SU-DHL-6 (cell line): ENCODE measurements at regions not wholly inside any gene's neighbourhood (a gene's known extent, or its start where the extent isn't known, plus 50 kb on each side); places are given as distances from the start of the nearest gene placed in this dataset.

Experiments
- H2AFZ ChIP-seq: fragments of 200-600 bp; sonication (generic); 2 replicates; pipeline ENCODE4 v1.6.1; 2014; ENCODE audit warnings: low read depth, mild to moderate bottlenecking, moderate library complexity, mixed read lengths, antibody characterized with exemption, low read length; ENCODE audit not compliant: severe bottlenecking
- H3F3A ChIP-seq: fragments of 200-600 bp; shearing (Covaris generic); 2 replicates; pipeline ENCODE4 v1.6.0; 2016; ENCODE audit warnings: antibody characterized with exemption, mild to moderate bottlenecking; ENCODE audit not compliant: insufficient read depth
- H3K27ac ChIP-seq: fragments of 200-600 bp; sonication (generic); 2 replicates; pipeline ENCODE4 v1.5.1; 2016; ENCODE audit warnings: low read depth, mild to moderate bottlenecking, low read length, moderate library complexity, mixed read lengths
- H3K27me3 ChIP-seq: fragments of 200-600 bp; sonication (generic), shearing (Covaris generic); 2 replicates; pipeline ENCODE4 v1.6.0; 2014; ENCODE audit warnings: mild to moderate bottlenecking, low read length
- H3K36me3 ChIP-seq: fragments of 200-600 bp; sonication (generic); 2 replicates; pipeline ENCODE4 v1.6.1; 2014; ENCODE audit warnings: mild to moderate bottlenecking, low read length, mixed read lengths
- H3K4me2 ChIP-seq: fragments of 300-600, 200-600 bp; shearing (Covaris generic), sonication (generic); 2 replicates; pipeline ENCODE4 v1.6.0; 2014; ENCODE audit warnings: low read length, low read depth, mild to moderate bottlenecking; ENCODE audit not compliant: poor library complexity, severe bottlenecking
- H3K4me3 ChIP-seq: fragments of 200-600 bp; sonication (generic); 2 replicates; pipeline ENCODE4 v1.5.1; 2014; ENCODE audit warnings: antibody characterized with exemption, low read length, mild to moderate bottlenecking, mixed read lengths; ENCODE audit not compliant: insufficient read depth, poor library complexity, severe bottlenecking
- H3K79me2 ChIP-seq: fragments of 200-600 bp; sonication (generic); 2 replicates; pipeline ENCODE4 v1.6.1; 2014; ENCODE audit warnings: mild to moderate bottlenecking, low read length, moderate library complexity; ENCODE audit not compliant: insufficient read depth
- H3K9ac ChIP-seq: fragments of 200-600 bp; sonication (generic); 2 replicates; pipeline ENCODE4 v1.7.0; 2014; ENCODE audit warnings: mild to moderate bottlenecking, low read length
- H3K9me2 ChIP-seq: fragments of 200-600 bp; sonication (generic); replicated peaks from 2 replicates; pipeline ENCODE4 v1.6.1; 2014; ENCODE audit warnings: low read length; ENCODE audit not compliant: insufficient read depth
- H3K9me3 ChIP-seq: fragments of 200-600 bp; sonication (generic); 2 replicates; pipeline ENCODE4 v1.6.1; 2014; ENCODE audit warnings: low read length, mixed read lengths; ENCODE audit not compliant: insufficient read depth
- H4K20me1 ChIP-seq: fragments of 200-600 bp; sonication (generic); 2 replicates; pipeline ENCODE4 v1.6.1; 2014; ENCODE audit warnings: low read depth, mild to moderate bottlenecking, antibody characterized with exemption, low read length, moderate library complexity, mixed read lengths
- CTCF ChIP-seq: fragments of 200-600 bp; sonication (generic); IDR thresholded peaks from one replicate; pipeline ENCODE4 v1.5.1; 2017; ENCODE audit warnings: antibody characterized with exemption, mild to moderate bottlenecking, low read length, moderate library complexity; ENCODE audit not compliant: insufficient read depth, poor library complexity, severe bottlenecking
- EZH2phosphoT487 ChIP-seq: fragments of 200-600 bp; sonication (generic), shearing (Covaris generic); conservative IDR thresholded peaks from 2 replicates; pipeline ENCODE4 v1.6.1; 2018; ENCODE audit warnings: mild to moderate bottlenecking, antibody characterized with exemption, low read length, moderate library complexity, mixed read lengths

GRCh38 chr13:60936281-60936680 is 479.4 kb downstream of the PCDH20 start:
- Histone ChIP-seq H3K9me2 (no peaks in the 10 kb centered on the region), H3K4me2 (no peak overlapping the region), H3K4me3 (no peak overlapping the region), H2AFZ (no peak overlapping the region), H3K27ac (no peak overlapping the region), H3F3A (no peaks in the 10 kb centered on the region), H3K9ac (no peak overlapping the region), H4K20me1 (no peaks in the 10 kb centered on the region), H3K36me3 (no peaks in the 10 kb centered on the region), H3K9me3 (no peaks in the 10 kb centered on the region), H3K79me2 (no peaks in the 10 kb centered on the region), H3K27me3 (no peaks in the 10 kb centered on the region)
- TF ChIP-seq EZH2phosphoT487 (no peak), CTCF (no peak)

GRCh38 chr13:60933638-60934037 is 482.0 kb downstream of the PCDH20 start:
- H3K4me3 ChIP-seq, result no peak overlapping the region
- no peaks in the 10 kb centered on the region for H3K79me2 ChIP-seq
- H2AFZ ChIP-seq, result no peak overlapping the region
- no peaks in the 10 kb centered on the region for H3K27me3 ChIP-seq
- no peak overlapping the region for H3K4me2 ChIP-seq
- H3K27ac ChIP-seq, result no peak overlapping the region
- no peaks in the 10 kb centered on the region for H3K36me3 ChIP-seq
- H3K9me2 ChIP-seq, result no peaks in the 10 kb centered on the region
- H3F3A ChIP-seq, result no peaks in the 10 kb centered on the region
- H4K20me1 ChIP-seq, result no peaks in the 10 kb centered on the region
- H3K9me3 ChIP-seq, result no peaks in the 10 kb centered on the region
- no peak for TF ChIP-seq CTCF
- TF ChIP-seq EZH2phosphoT487, result no peak
- no peak overlapping the region for H3K9ac ChIP-seq

- no peak overlapping the region for H3K4me2 ChIP-seq
- no peaks in the 10 kb centered on the region for H4K20me1 ChIP-seq
- H3K9me3 ChIP-seq, result no peaks in the 10 kb centered on the region
- H3K27ac ChIP-seq, result no peak overlapping the region
- no peaks in the 10 kb centered on the region for H3F3A ChIP-seq
- H3K9me2 ChIP-seq, result no peaks in the 10 kb centered on the region
- no peak overlapping the region for H3K9ac ChIP-seq
- H3K4me3 ChIP-seq, result no peak overlapping the region
- no peak for TF ChIP-seq CTCF
- no peak for TF ChIP-seq EZH2phosphoT487
- no peak overlapping the region for H2AFZ ChIP-seq
- no peaks in the 10 kb centered on the region for H3K36me3 ChIP-seq
- H3K27me3 ChIP-seq, result no peaks in the 10 kb centered on the region
- H3K79me2 ChIP-seq, result no peaks in the 10 kb centered on the region
Observed at GRCh38 chr13:60931858-60932546, 483.6 kb downstream of the PCDH20 start.
